Cardiac fibroblast (primary cell): ENCODE measurements at regions not wholly inside any gene's neighbourhood (a gene's known extent, or its start where the extent isn't known, plus 50 kb on each side); places are given as distances from the start of the nearest gene placed in this dataset.

Experiments
- DNase-seq, 2 donors: peaks; one replicate each; pipeline versions ENCODE4 v3.0.0 to v3.0.0-alpha.2; 2010; ENCODE audit warnings: low read depth in 2 of 2
- H3K4me3 ChIP-seq, 2 donors: replicated peaks in 1 of 2; 1 replicate in 1 of 2; 2 replicates in 1 of 2; pipeline ENCODE4 v1.5.1; 2011; ENCODE audit warnings: low read depth in 2 of 2, low read length in 2 of 2, mild to moderate bottlenecking in 2 of 2, moderate library complexity in 1 of 2
- CTCF ChIP-seq: IDR thresholded peaks from one replicate; pipeline ENCODE4 v1.5.1; 2011; ENCODE audit warnings: low read depth, mild to moderate bottlenecking, low read length, inconsistent platforms

GRCh38 chr16:13803974-13804373 is 116.0 kb upstream of the ERCC4 start:
- TF ChIP-seq CTCF = no peak
- DNase-seq = no peak
- no peak overlapping the region for H3K4me3 ChIP-seq

GRCh38 chr16:13805951-13806350 is 114.0 kb upstream of the ERCC4 start:
- DNase-seq = no peak
- H3K4me3 ChIP-seq = no peak overlapping the region
- no peak for TF ChIP-seq CTCF

- DNase-seq = no peak
- no peak for TF ChIP-seq CTCF
- no peak overlapping the region for H3K4me3 ChIP-seq
Observed at GRCh38 chr16:13806671-13807070, 113.3 kb upstream of the ERCC4 start.

GRCh38 chr16:13808102-13808501 is 111.9 kb upstream of the ERCC4 start:
- TF ChIP-seq CTCF = no peak
- no peak overlapping the region for H3K4me3 ChIP-seq
- no peak for DNase-seq

GRCh38 chr16:13809765-13810164 is 110.2 kb upstream of the ERCC4 start:
- no peak for DNase-seq
- TF ChIP-seq CTCF = no peak
- no peak overlapping the region for H3K4me3 ChIP-seq

GRCh38 chr16:13811834-13812233 is 108.1 kb upstream of the ERCC4 start:
- no peak for DNase-seq
- H3K4me3 ChIP-seq = no peak overlapping the region
- TF ChIP-seq CTCF = no peak

GRCh38 chr16:13816701-13817100 is 103.3 kb upstream of the ERCC4 start:
- TF ChIP-seq CTCF = no peak
- no peak for DNase-seq
- no peak overlapping the region for H3K4me3 ChIP-seq
